H9 (cell line): ENCODE measurements at regions not wholly inside any gene's neighbourhood (a gene's known extent, or its start where the extent isn't known, plus 50 kb on each side); places are given as distances from the start of the nearest gene placed in this dataset.

Experiments used
- DNase-seq: peaks from one replicate; pipeline ENCODE4 v3.0.0-alpha.2; 2017
- H2AFZ ChIP-seq: one replicate; pipeline ENCODE4 v1.6.1; 2013; ENCODE audit warnings: mild to moderate bottlenecking, low read length, control low read depth, moderate library complexity
- H2AK5ac ChIP-seq: 2 replicates; pipeline ENCODE4 v1.6.1; 2013; ENCODE audit warnings: low read length, control low read depth, mixed read lengths; ENCODE audit not compliant: insufficient read length
- H2BK120ac ChIP-seq: one replicate; pipeline ENCODE4 v1.6.1; 2013; ENCODE audit warnings: low read depth, mild to moderate bottlenecking, low read length, control low read depth, inconsistent platforms; ENCODE audit not compliant: poor library complexity, severe bottlenecking
- H2BK12ac ChIP-seq: 2 replicates; pipeline ENCODE4 v1.6.1; 2013; ENCODE audit warnings: low read length, control low read depth, mixed read lengths, low read depth; ENCODE audit not compliant: insufficient read length
- H2BK15ac ChIP-seq: 2 replicates; pipeline ENCODE4 v1.6.1; 2013; ENCODE audit warnings: low read depth, low read length, control low read depth
- H2BK20ac ChIP-seq: one replicate; pipeline ENCODE4 v1.6.1; 2013; ENCODE audit warnings: low read depth, mild to moderate bottlenecking, low read length, control low read depth, inconsistent platforms; ENCODE audit not compliant: poor library complexity, severe bottlenecking
- H2BK5ac ChIP-seq: 2 replicates; pipeline ENCODE4 v1.6.1; 2013; ENCODE audit warnings: low read length, control low read depth, mixed read lengths; ENCODE audit not compliant: insufficient read length
- H3K14ac ChIP-seq: 2 replicates; pipeline ENCODE4 v1.6.1; 2013; ENCODE audit warnings: low read length, control low read depth; ENCODE audit not compliant: insufficient read depth
- H3K18ac ChIP-seq: 2 replicates; pipeline ENCODE4 v1.6.1; 2013; ENCODE audit warnings: low read depth, mild to moderate bottlenecking, mixed read lengths, low read length, control low read depth; ENCODE audit not compliant: insufficient read length
- H3K23ac ChIP-seq: 2 replicates; pipeline ENCODE4 v1.6.1; 2013; ENCODE audit warnings: low read length, control low read depth, mixed read lengths, low read depth; ENCODE audit not compliant: insufficient read length
- H3K23me2 ChIP-seq: 2 replicates; pipeline ENCODE4 v1.6.1; 2013; ENCODE audit warnings: low read depth, mild to moderate bottlenecking, mixed read lengths, low read length, control low read depth; ENCODE audit not compliant: insufficient read length, poor library complexity, severe bottlenecking
- H3K27ac ChIP-seq: 2 replicates; pipeline ENCODE4 v1.5.1; 2013; ENCODE audit warnings: low read length, control low read depth, mixed read lengths, low read depth; ENCODE audit not compliant: insufficient read length
- H3K27me3 ChIP-seq: 2 replicates; pipeline ENCODE4 v1.6.1; 2013; ENCODE audit warnings: low read length, control low read depth, inconsistent platforms; ENCODE audit not compliant: insufficient read depth
- H3K4ac ChIP-seq: 2 replicates; pipeline ENCODE4 v1.6.1; 2013; ENCODE audit warnings: low read depth, mild to moderate bottlenecking, control low read depth, inconsistent platforms, low read length, moderate library complexity
- H3K4me1 ChIP-seq: 2 replicates; pipeline ENCODE4 v1.6.1; 2013; ENCODE audit warnings: low read length, control low read depth, inconsistent platforms; ENCODE audit not compliant: insufficient read depth
- H3K4me2 ChIP-seq: 2 replicates; pipeline ENCODE4 v1.6.1; 2013; ENCODE audit warnings: low read length, control low read depth, mixed read lengths; ENCODE audit not compliant: insufficient read length, insufficient read depth
- H3K56ac ChIP-seq: 2 replicates; pipeline ENCODE4 v1.6.1; 2013; ENCODE audit warnings: low read depth, mild to moderate bottlenecking, mixed read lengths, low read length, control low read depth; ENCODE audit not compliant: insufficient read length
- H3K79me1 ChIP-seq: 2 replicates; pipeline ENCODE4 v1.6.1; 2013; ENCODE audit warnings: low read depth, mild to moderate bottlenecking, moderate library complexity, low read length, control low read depth, inconsistent platforms; ENCODE audit not compliant: insufficient read depth, poor library complexity, severe bottlenecking
- H3K79me2 ChIP-seq: 2 replicates; pipeline ENCODE4 v1.6.1; 2013; ENCODE audit warnings: low read length, control low read depth, inconsistent platforms; ENCODE audit not compliant: insufficient read depth
- H3K9ac ChIP-seq: 2 replicates; pipeline ENCODE4 v1.6.1; 2013; ENCODE audit warnings: low read length, control low read depth, mixed read lengths; ENCODE audit not compliant: insufficient read length; ENCODE audit errors: extremely low read depth
- H3K9me3 ChIP-seq: one replicate; pipeline ENCODE4 v1.6.1; 2013; ENCODE audit warnings: low read depth, low read length, inconsistent platforms; ENCODE audit not compliant: control insufficient read depth
- H3T11ph ChIP-seq: one replicate; pipeline ENCODE4 v1.6.1; 2013; ENCODE audit warnings: mild to moderate bottlenecking, low read length, control low read depth, inconsistent platforms
- H4K20me1 ChIP-seq: one replicate; pipeline ENCODE4 v1.6.1; 2013; ENCODE audit not compliant: control insufficient read depth, insufficient read length, insufficient read depth
- H4K5ac ChIP-seq: 2 replicates; pipeline ENCODE4 v1.6.1; 2013; ENCODE audit warnings: low read depth, mild to moderate bottlenecking, mixed read lengths, low read length, control low read depth; ENCODE audit not compliant: insufficient read length
- H4K8ac ChIP-seq: replicated peaks from 2 replicates; pipeline ENCODE4 v1.6.1; 2013; ENCODE audit warnings: low read length, control low read depth, mixed read lengths, low read depth; ENCODE audit not compliant: insufficient read length
- H4K91ac ChIP-seq: 2 replicates; pipeline ENCODE4 v1.6.1; 2013; ENCODE audit warnings: low read depth, mild to moderate bottlenecking, moderate library complexity, mixed read lengths, low read length, control low read depth; ENCODE audit not compliant: insufficient read length
- H3K27ac Mint-ChIP-seq, 3 experiments: 2 replicates in 2 of 3; 3 replicates in 1 of 3; pipeline ENCODE4 v1.8.0; 2020 to 2021; ENCODE audit warnings: mixed read lengths in 3 of 3, mild to moderate bottlenecking in 1 of 3, moderate library complexity in 1 of 3
- H3K27me3 Mint-ChIP-seq: 2 replicates; pipeline ENCODE4 v1.8.0; 2021; ENCODE audit warnings: low read depth, mild to moderate bottlenecking, moderate library complexity, mixed read lengths
- H3K36me3 Mint-ChIP-seq, 3 experiments: 2 replicates in 2 of 3; 3 replicates in 1 of 3; pipeline ENCODE4 v1.8.0; 2020 to 2021; ENCODE audit warnings: low read depth in 3 of 3, mixed read lengths in 3 of 3; ENCODE audit not compliant: insufficient read depth in 1 of 3
- H3K4me1 Mint-ChIP-seq, 2 experiments: 2 replicates each; pipeline ENCODE4 v1.8.0; 2020; ENCODE audit warnings: mixed read lengths in 2 of 2
- H3K4me3 Mint-ChIP-seq, 2 experiments: 2 replicates in 1 of 2; 3 replicates in 1 of 2; pipeline ENCODE4 v1.8.0; 2020 to 2021; ENCODE audit warnings: mild to moderate bottlenecking in 2 of 2, mixed read lengths in 2 of 2, moderate library complexity in 1 of 2
- H3K9me3 Mint-ChIP-seq, 2 experiments: 2 replicates in 1 of 2; 3 replicates in 1 of 2; pipeline ENCODE4 v1.8.0; 2020; ENCODE audit warnings: mild to moderate bottlenecking in 2 of 2, mixed read lengths in 2 of 2, moderate library complexity in 1 of 2
- WGBS: extraction: QIAGEN DNeasy Blood & Tissue Kit; methylation state at CpG from one replicate; pipeline ENCODE4 v1.1.7; 2013; ENCODE audit warnings: missing lambda C conversion rate, low lambda C conversion rate, mixed read lengths; ENCODE audit not compliant: insufficient read length; ENCODE audit errors: extremely low coverage; 5-methylcytosine and 5-hydroxymethylcytosine counted together
- TF ChIP-seq, protein P1 (sequence below): fragments of 200-600 bp; sonication (generic); conservative IDR thresholded peaks from 3 replicates; pipeline ENCODE4 v1.8.0; 2021; ENCODE audit warnings: antibody characterized with exemption, mild to moderate bottlenecking

GRCh38 chr18:44033144-44033701 lies 647.5 kb upstream of the SETBP1 start:
- no peak overlapping the region for H2BK5ac ChIP-seq
- H3K9me3 Mint-ChIP-seq = peaks cover 8 to 13% of the 10 kb centered on the region in 2 experiments
- H4K5ac ChIP-seq = no peak overlapping the region
- peaks cover 6% of the 10 kb centered on the region for H3K4me1 ChIP-seq
- no CpG with 5 or more reads among the region's 6 CpGs for WGBS
- peaks cover under 1% of the 10 kb centered on the region for H3K9me3 ChIP-seq
- no peaks in the 10 kb centered on the region for H3K27me3 Mint-ChIP-seq
- H3K18ac ChIP-seq = no peak overlapping the region
- H3K14ac ChIP-seq = no peak overlapping the region
- no peak overlapping the region for H3K9ac ChIP-seq
- H2BK120ac ChIP-seq = no peak overlapping the region
- no peak overlapping the region for H4K91ac ChIP-seq
- DNase-seq = no peak
- no peaks in the 10 kb centered on the region for H3K79me1 ChIP-seq
- no peak overlapping the region for H3K23ac ChIP-seq
- no peaks in the 10 kb centered on the region for H3K79me2 ChIP-seq
- H2BK12ac ChIP-seq = no peak overlapping the region
- no peak overlapping the region for H2AK5ac ChIP-seq
- TF ChIP-seq, protein P1, sequence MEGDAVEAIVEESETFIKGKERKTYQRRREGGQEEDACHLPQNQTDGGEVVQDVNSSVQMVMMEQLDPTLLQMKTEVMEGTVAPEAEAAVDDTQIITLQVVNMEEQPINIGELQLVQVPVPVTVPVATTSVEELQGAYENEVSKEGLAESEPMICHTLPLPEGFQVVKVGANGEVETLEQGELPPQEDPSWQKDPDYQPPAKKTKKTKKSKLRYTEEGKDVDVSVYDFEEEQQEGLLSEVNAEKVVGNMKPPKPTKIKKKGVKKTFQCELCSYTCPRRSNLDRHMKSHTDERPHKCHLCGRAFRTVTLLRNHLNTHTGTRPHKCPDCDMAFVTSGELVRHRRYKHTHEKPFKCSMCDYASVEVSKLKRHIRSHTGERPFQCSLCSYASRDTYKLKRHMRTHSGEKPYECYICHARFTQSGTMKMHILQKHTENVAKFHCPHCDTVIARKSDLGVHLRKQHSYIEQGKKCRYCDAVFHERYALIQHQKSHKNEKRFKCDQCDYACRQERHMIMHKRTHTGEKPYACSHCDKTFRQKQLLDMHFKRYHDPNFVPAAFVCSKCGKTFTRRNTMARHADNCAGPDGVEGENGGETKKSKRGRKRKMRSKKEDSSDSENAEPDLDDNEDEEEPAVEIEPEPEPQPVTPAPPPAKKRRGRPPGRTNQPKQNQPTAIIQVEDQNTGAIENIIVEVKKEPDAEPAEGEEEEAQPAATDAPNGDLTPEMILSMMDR = no peak
- no peak overlapping the region for H3T11ph ChIP-seq
- H3K27ac Mint-ChIP-seq = no peak overlapping the region
- no peak overlapping the region for H2AFZ ChIP-seq
- no peak overlapping the region for H3K56ac ChIP-seq
- H3K4me3 Mint-ChIP-seq = no peak overlapping the region
- H3K36me3 Mint-ChIP-seq = peaks cover 6 to 10% (median 10%) of the 10 kb centered on the region in 3 experiments; a peak in 6 of 7 replicates
- no peak overlapping the region for H3K4me2 ChIP-seq
- no peaks in the 10 kb centered on the region for H4K20me1 ChIP-seq
- H3K4me1 Mint-ChIP-seq = peaks cover 0 to 4% of the 10 kb centered on the region in 2 experiments; a peak in 3 of 4 replicates
- H3K23me2 ChIP-seq = no peaks in the 10 kb centered on the region
- no peak overlapping the region for H2BK20ac ChIP-seq
- no peak overlapping the region for H3K27ac ChIP-seq
- no peak overlapping the region for H4K8ac ChIP-seq
- H2BK15ac ChIP-seq = no peak overlapping the region
- no peak overlapping the region for H3K4ac ChIP-seq
- no peaks in the 10 kb centered on the region for H3K27me3 ChIP-seq
